Body of pancreas (tissue), 4 donors: ENCODE measurements at regions not wholly inside any gene's neighbourhood (a gene's known extent, or its start where the extent isn't known, plus 50 kb on each side); places are given as distances from the start of the nearest gene placed in this dataset.

ENCODE experiments used
- ATAC-seq: fragments of 150-250 bp; one replicate; pipeline ENCODE4 v1.9.1; 2016
- DNase-seq, 4 donors: peaks; one replicate each; pipeline ENCODE4 v3.0.0-alpha.2; 2019
- H3K27ac ChIP-seq, 4 donors: fragments of 200-600 bp; sonication (generic); 1 replicate in 3 of 4; 2 replicates in 1 of 4; pipeline versions ENCODE4 v1.5.1 to v1.6.1; 2016 to 2019; ENCODE audit warnings: mild to moderate bottlenecking in 1 of 4, mixed read lengths in 1 of 4, moderate library complexity in 1 of 4
- H3K27me3 ChIP-seq, 2 donors: fragments of 200-600 bp; sonication (generic); one replicate each; pipeline ENCODE4 v1.6.0; 2016; ENCODE audit warnings: mild to moderate bottlenecking in 1 of 2
- H3K36me3 ChIP-seq, 2 donors: fragments of 200-600 bp; sonication (generic); replicated peaks in 1 of 2; 2 replicates each; pipeline ENCODE4 v1.5.1; 2016; ENCODE audit warnings: low read depth in 2 of 2; ENCODE audit not compliant: insufficient read depth in 1 of 2
- H3K4me1 ChIP-seq: fragments of 200-600 bp; sonication (generic); one replicate; pipeline ENCODE4 v1.6.0; 2016
- H3K4me3 ChIP-seq, 2 donors: fragments of 200-600 bp; sonication (generic); 1 replicate in 1 of 2; 2 replicates in 1 of 2; pipeline ENCODE4 v1.5.1; 2016 to 2019
- H3K9me3 ChIP-seq, 3 donors: fragments of 200-600 bp; sonication (generic); 1 replicate in 2 of 3; 2 replicates in 1 of 3; pipeline ENCODE4 v1.5.1; 2016
- CTCF ChIP-seq, 7 experiments: fragments of 450-650 bp in 4 of 7; fragments of 200-600 bp in 3 of 7; sonication (generic) in 3 of 7; IDR thresholded peaks; one replicate each; pipeline ENCODE4 v1.5.1; 2016 to 2019; ENCODE audit warnings: antibody characterized with exemption in 7 of 7
- POLR2A ChIP-seq, 3 donors: fragments of 450-650 bp; IDR thresholded peaks; one replicate each; pipeline ENCODE4 v1.6.1; 2016; ENCODE audit warnings: antibody characterized with exemption in 3 of 3, mild to moderate bottlenecking in 2 of 3
- WGBS, 2 donors: methylation state at CpG; one replicate each; pipeline ENCODE4 v1.1.5; 2017; 5-methylcytosine and 5-hydroxymethylcytosine counted together
- intact Hi-C: fragments of 100-400 bp; cut with DNase I; formaldehyde crosslinking; loops from one replicate; pipeline ENCODE4 v1.15.1; 2023

- H3K9me3 ChIP-seq: no peaks in the 10 kb centered on the region
- no peaks in the 10 kb centered on the region for H3K27me3 ChIP-seq
- no peak for TF ChIP-seq CTCF (IDR thresholded peaks at IDR 0.05)
- no peak for TF ChIP-seq POLR2A (IDR thresholded peaks at IDR 0.05)
- 43 to 50% methylated on average over 1 of the region's 1 CpG for WGBS, 2 donors
- no peak overlapping the region for H3K27ac ChIP-seq
- ATAC-seq: no peak
- H3K4me1 ChIP-seq: no peaks in the 10 kb centered on the region
- H3K36me3 ChIP-seq: no peaks in the 10 kb centered on the region
- no peak overlapping the region for H3K4me3 ChIP-seq
- DNase-seq: no peak
- intact Hi-C loops: no loop called here
These were observed 154.5 kb upstream of the GORAB start for GRCh38 chr1:170377440-170377839.

GRCh38 chr1:170377896-170378634 lies 153.9 kb upstream of the GORAB start:
- WGBS, 2 donors: 29 to 42% methylated on average over 1 of the region's 1 CpG

GRCh38 chr1:170385750-170386149 lies 146.2 kb upstream of the GORAB start:
- TF ChIP-seq POLR2A (IDR thresholded peaks at IDR 0.05) (no peak), CTCF (IDR thresholded peaks at IDR 0.05) (no peak)
- H3K9me3 ChIP-seq: no peaks in the 10 kb centered on the region

More at GRCh38 chr1:170377896-170378634, 153.9 kb upstream of the GORAB start:
- Histone ChIP-seq H3K27me3 (no peaks in the 10 kb centered on the region), H3K36me3 (no peaks in the 10 kb centered on the region), H3K4me1 (no peaks in the 10 kb centered on the region), H3K9me3 (no peaks in the 10 kb centered on the region), H3K4me3 (no peak overlapping the region), H3K27ac (no peak overlapping the region)
- no peak for TF ChIP-seq POLR2A (IDR thresholded peaks at IDR 0.05)
- TF ChIP-seq CTCF (IDR thresholded peaks at IDR 0.05): no peak
- intact Hi-C loops: no loop called here
- ATAC-seq (no peak), DNase-seq (no peak)

GRCh38 chr1:170388489-170388888 lies 143.5 kb upstream of the GORAB start:
- Histone ChIP-seq H3K27me3 (no peaks in the 10 kb centered on the region), H3K36me3 (no peaks in the 10 kb centered on the region), H3K4me1 (no peaks in the 10 kb centered on the region), H3K4me3 (no peak overlapping the region), H3K9me3 (no peaks in the 10 kb centered on the region), H3K27ac (no peak overlapping the region)
- no peak for DNase-seq
- ATAC-seq: no peak
- intact Hi-C loops: no loop called here
- no peak for TF ChIP-seq POLR2A (IDR thresholded peaks at IDR 0.05)
- no peak for TF ChIP-seq CTCF (IDR thresholded peaks at IDR 0.05)
- WGBS, 2 donors: 40 to 49% methylated on average over 1 to 2 of the region's 2 CpGs

More at GRCh38 chr1:170385750-170386149, 146.2 kb upstream of the GORAB start:
- Histone ChIP-seq H3K27me3 (no peaks in the 10 kb centered on the region), H3K4me1 (no peaks in the 10 kb centered on the region), H3K36me3 (no peaks in the 10 kb centered on the region), H3K27ac (no peak overlapping the region), H3K4me3 (no peak overlapping the region)
- DNase-seq (no peak), ATAC-seq (no peak)
- intact Hi-C loops: no loop called here
- 84 to 94% methylated on average over 2 of the region's 2 CpGs for WGBS, 2 donors

- Histone ChIP-seq H3K36me3 (no peaks in the 10 kb centered on the region), H3K4me3 (no peak overlapping the region), H3K4me1 (no peaks in the 10 kb centered on the region), H3K27ac (no peak overlapping the region), H3K9me3 (no peaks in the 10 kb centered on the region), H3K27me3 (no peaks in the 10 kb centered on the region)
- intact Hi-C loops: no loop called here
- TF ChIP-seq POLR2A (IDR thresholded peaks at IDR 0.05) (no peak), CTCF (IDR thresholded peaks at IDR 0.05) (no peak)
- no peak for DNase-seq
- WGBS, 2 donors: 77 to 91% methylated on average over 2 of the region's 2 CpGs
- no peak for ATAC-seq
These were observed 136.8 kb upstream of the GORAB start for GRCh38 chr1:170395149-170395548.
